ENCODE measurements at regions not wholly inside any gene's neighbourhood (a gene's known extent, or its start where the extent isn't known, plus 50 kb on each side); places are given as distances from the start of the nearest gene placed in this dataset.
"Not testable (repeated sequence)": the region's sequence is repeated elsewhere in the genome, so short reads cannot be mapped to it uniquely, and the experiment has no call there.

DNA sequence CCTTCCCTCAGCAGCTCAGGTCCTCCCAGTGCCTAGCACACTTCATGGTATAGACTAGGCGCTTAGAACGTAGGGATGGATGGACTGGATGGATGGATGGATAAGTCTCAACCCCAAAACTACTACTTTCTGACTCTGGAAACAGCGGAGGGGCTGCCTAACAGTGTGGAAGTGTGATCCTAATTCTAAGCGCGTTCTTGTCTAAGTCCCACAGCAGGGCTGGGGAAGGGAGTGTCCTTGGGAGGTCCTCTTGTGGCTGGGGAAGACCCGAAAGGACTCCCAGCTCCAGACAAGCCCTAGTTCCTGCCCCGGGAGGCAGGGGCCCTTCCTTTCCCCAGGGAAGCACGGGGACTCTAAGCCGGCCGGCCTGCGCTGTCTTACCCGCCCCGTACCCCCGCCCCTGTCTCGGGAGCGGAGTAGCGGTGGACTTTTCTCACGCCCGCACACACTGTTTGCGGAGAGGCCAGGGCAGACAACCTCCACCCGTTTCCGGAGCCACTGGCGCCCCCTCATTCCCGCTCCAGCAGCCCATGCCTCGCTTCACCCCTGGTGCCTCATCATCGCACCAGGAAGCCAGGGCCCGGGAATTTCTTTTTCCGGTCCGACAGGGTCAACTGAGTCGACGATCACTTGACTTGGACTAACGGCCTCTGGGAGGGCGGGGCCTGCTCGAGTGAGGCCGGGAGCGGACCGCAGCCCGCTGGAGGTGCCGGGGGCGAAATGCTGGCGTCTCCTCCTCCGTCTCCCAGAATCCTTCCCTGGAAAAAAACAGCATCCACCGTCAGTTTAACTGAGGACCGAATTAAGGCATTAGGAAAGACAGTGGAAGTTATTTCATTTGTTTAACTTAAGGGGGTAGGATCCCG, 133.3 kb downstream of the TBC1D2B start:
- DNase-seq = peak in 55 of 58 donors; percentile 15 to 77 (median 55)

DNA sequence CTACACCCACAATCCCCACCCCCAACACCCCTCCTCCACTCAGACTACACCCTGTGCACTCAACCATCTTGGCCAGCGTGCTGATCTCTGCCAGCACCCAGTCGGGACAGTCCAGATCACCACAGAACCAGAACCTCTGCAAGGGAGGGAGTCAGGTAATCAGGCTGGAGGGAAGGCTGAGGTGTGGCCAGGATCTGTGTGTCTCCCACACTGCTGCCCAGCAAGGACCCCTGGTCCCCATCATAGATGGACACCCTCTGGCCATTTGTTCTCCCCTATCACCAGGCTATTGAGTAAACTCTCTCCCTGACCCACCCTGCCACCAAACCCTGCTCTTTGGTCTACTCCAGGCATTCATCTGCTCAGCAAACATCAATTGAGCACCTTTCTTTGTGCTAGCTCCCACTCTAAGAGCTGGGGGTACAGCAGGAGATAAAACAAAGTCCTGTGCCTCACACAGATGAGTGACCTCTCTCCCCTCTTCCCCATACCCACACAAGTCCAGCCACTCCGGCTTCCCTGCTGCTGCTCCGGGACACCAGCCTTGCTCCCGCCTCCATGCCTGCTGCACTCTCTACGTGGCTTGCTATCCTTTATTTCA, 134.8 kb downstream of the TBC1D2B start:
- no peak for DNase-seq

DNA sequence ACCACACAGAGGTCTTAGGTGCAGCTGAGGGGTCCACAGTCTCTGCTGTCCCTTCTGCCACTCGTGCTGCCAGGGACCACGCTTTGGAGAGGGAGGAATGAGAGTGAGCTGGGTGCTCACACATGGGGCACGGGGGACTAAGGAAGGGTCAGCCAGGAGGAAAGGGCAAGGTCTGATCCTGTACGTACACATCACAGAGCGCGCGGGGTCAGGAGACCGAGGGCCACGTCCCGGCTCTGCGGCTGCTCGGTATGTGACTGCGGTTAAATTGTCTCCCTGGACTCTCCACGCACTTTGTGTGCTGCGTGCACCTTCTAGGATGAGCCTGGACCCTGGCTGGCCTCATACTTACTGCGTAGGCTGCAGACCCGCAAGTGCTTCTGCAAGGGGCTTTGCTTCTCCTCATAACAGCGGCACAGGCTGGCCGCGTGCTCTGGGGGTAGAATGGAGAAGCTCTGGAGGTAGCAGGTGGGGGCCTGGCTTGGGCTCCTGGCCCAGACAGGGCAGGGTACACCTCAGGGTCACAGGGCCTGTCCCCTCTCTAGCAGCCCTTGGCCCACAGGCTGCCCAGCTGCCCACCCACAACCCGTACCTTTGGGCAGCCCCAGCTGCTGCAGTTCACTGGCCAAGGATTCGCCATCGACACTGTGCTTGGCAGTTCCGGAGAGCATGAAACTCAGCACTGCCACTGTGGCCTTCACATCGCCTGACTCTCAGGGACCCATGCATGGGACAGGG, 136.3 kb downstream of the TBC1D2B start:
- DNase-seq = not testable (repeated sequence)

DNA sequence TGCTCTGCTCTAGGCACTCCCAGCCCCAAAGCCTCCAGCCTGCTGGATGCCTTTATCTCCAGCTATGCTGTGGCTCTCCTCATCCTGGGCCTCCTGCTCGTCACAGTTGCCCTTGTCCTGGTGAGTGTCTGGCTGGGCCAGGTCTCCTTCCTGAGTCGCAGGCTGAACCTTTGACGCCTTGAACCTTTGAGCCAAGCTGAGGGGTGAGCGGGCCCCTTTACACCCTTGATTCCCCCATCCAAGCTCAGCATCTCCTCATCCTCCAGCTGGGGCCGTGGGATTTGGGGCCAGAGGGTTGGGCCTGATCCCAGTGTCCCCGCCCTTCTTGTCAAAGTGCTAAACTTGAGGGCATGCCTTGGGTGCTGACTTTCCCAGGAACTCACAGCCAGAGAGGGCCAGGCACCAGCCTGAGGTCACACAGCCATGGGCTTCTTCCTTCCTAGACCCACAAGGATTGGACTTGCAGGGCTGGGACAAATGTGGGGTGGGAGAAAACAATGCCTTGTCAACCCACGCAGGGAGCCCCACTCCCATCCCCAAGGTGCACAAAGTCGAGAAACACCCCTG, 137.0 kb downstream of the TBC1D2B start:
- DNase-seq = no peak

DNA sequence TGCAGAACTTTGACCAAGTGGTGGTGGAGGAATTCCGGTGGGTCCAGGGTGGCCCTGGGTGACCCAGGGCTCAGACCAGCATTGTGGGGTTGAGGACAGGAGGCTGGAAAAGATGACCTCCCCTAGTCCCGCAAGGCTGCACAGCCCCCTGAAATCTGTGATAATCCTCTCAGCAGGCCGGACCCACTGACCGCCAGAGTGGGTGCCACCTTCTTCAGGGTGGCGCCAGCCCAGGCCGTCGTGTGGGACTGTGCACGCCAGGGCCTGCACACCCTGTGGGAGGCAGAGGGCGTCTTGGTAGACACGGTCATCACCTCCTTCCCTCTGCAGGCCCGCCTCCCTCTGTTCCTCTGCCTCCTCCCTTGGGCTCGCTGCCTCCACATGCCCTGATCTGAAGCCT, 137.7 kb downstream of the TBC1D2B start:
- no peak for DNase-seq

DNA sequence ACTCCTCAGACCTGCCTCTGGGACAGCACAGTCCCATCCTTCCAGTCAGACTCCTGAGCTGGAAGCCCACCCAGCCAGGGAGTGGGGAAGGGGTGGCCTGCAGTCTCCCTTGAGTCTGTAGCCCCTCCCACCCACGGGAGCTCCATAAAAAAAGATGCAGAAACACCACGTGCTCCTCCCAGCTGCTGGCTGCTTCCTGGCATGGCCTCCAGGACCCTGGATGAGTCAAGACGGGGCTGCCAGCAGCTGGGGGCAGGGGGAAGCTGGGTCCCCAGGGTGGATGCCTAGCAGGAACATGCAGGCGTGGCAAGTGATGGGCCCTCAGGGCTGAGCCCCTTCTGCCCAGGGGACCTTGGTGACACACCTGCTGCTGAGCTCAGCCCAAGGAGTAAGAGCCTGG, 138.5 kb downstream of the TBC1D2B start:
- not testable (repeated sequence) for DNase-seq

DNA sequence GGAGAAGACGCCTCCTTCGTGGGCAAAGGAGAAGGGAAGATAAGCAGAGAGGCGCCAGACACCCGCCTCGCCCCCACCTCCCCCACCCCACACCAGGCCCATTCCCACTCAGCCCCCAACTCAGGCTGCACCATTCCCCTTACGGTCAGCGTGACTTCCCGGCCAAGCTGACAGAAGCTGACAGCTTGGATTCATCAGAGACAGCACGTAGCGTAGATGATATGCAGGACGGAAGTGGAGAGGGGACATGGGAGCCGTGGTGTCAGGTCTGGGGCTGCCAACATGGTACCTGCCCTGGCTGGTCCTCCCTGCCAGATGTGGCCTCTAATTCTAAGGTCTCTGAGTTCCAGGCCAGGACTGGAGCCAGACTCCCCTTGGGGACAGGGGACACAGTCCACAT, 139.0 kb downstream of the TBC1D2B start:
- DNase-seq = not testable (repeated sequence)

DNA sequence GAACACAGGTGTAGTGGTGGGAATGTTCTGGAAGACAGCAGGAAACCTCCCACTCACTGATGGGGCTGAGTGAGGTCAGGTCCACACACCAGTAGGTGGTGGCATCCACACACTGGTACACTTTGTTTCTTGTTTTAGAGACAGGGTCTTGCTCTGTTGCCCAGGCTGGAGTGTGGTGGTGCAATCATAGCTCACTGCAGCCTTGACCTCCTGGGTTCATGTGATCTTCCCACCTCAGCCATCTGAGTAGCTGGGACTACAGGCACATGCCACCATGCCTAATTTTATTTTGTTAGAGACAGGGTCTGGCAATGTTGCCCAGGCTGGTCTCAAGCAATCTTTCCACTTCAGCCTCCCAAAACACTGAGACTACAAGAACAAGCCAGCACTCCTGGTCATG, 140.9 kb downstream of the TBC1D2B start:
- DNase-seq = not testable (repeated sequence)

DNA sequence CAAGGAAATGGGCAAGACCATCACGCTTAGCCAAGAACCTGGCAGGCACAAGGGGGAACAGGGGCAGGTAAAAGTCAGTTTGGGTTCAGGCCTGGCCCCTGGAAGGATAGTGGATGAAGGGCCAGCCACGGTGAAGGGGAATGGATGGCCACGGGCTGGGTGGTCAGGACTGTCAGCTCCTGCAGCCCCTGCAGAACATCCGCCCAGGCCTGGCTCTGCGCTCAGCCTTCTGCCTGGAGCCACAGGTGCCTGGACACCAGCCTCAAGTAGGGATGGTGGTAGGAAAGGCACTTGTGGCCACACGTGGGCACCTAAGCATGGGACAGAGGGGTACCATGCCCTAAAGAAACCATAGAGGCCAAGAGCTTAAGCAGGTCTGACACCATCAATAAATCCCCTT, 143.0 kb downstream of the TBC1D2B start:
- DNase-seq = not testable (repeated sequence)

DNA sequence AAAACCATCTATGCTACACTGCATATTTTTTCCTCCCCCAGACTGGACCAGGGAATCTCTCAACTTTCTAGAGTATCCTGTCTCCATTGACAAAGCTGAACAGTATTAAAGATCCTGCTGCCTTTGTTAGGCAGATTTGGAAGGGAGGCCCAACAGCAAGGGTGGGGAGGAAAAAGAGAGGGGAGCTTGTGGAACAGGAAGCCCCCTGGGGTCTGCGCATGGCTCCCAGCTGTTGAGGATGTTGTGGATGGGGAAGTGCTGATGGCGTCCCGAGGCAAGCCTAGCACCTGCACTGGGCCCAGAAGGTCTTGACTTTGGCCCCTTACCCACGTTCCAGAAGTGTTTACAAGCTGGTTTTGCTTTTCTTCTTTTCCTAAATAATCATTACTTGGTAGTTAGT, 146.6 kb downstream of the TBC1D2B start:
- DNase-seq = not testable (repeated sequence)

DNA sequence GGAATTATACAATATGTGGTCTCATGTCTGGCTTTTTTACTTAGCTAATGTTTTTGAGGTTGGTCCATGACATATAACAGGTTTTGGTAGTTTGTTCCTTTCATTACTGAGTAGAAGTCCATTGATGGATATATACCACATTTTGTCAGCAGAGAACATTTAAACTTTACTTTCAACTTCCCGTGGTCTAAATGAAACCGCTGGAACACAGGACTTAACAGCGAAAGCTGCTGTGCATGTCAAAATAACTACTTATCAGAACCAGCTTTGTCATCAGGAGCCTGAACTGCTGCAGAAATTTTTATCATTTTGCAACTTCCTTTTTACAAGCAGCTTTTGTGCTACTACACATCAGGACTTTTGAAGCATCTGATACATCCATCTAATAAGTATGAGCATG, 147.0 kb downstream of the TBC1D2B start:
- not testable (repeated sequence) for DNase-seq

DNA sequence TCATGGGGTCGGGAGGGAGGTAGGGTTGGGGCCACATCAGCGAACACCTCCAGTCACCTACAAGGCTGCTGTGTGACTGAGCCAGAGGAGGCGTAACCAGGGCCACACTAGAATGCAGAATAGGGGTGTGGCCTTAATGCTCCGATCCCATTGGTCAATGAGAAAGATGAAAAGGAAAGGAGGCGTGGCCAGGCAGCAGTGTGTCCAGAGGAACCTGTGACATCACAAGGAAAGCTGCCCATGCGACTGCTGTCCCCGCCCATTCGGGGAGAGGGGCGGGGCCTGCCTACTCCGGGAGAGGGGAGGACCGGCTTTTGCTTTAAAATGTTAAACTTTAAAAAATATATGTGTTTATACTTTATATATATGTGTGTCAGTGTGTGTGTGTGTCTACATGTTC, 150.7 kb downstream of the TBC1D2B start:
- not testable (repeated sequence) for DNase-seq

DNA sequence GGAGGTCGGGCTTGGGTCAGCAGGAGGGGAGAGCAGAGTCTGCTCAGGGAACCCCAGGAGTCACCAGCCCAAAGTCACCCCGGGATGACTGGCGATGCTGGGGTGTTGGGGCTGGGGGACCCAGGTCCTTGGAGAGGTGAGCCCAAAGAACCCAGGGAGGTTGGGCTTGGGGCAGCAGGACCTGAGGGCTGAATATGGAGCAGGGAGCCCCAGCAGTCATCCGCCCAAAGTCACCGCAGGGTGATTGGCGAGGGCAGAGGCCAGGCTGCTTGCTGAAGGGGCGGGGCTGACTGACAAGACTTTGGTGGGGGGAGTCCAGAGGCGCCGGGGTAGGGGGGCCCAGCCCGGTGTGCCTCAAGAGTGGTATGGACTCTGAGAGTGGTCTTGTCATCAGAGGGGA, 151.2 kb downstream of the TBC1D2B start:
- not testable (repeated sequence) for DNase-seq

DNA sequence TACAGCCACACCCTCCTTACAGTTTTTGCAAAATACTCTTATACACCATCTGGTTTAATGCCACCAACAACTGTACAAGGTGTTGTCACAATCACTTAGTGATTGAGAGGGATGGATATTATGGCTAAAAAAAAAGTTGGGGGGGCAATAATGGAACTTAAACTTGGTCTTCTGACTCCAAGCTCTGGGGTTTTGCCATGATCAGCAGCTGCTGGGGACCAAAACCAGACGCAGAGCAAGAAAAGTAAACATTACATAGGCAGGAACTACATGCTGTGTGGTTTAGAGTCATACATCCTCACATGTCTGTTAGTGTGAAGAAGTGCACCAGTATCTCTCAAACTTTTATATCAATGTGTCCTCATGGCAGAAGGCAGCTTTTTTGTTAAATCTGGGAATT, 152.4 kb downstream of the TBC1D2B start:
- DNase-seq = not testable (repeated sequence)

DNA sequence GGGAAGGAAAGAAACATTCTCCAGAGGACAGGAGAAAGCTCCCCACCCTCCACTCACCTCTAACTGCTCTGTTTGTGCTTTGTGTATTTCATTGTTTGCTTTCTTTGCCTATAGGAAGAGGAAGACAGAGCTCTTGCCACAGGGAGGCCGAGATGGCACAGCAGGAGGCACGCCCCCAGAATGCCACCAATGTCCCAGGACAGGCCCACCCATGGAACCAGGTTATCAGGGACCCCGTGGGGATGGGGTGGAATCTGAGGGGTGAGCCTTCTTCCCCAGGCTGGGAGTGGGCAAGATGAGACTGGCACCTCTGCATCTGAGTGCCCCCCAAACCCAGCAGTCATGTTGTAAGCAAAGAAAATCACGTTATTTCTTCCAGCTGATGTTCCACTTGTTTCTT, 155.8 kb downstream of the TBC1D2B start:
- no peak for DNase-seq

DNA sequence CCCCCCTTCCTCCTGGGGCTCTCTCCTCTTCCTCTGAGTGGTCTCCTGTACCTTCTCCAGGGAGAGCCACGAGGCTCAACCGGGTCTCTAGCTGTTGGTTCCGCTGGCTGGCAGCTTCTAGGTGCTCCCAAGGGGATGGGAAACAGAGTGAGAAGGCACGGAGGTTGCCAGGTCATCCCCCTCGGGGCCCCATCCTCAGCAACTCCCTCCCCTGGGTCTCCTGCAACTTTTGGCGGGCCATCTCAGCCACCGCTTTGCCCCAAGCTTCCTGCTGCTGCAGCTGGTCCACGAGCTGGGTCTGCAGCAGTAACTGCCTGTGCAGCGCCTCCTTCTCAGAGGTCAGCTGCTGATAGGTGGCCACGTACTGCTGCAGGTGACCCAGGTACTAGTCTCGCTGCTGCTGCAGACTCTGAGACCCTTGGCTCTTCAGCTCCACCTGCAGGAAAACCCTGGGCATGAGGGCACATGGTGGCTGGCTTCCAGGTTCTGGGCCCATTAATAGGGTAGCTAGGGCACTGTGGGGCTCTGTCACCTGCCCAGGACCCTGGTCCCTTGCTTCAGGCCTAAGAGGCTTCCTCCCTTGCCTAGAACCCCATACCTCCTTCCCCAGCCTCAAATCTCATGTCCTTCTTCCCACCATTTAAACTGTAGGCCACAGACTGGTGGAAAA, 160.4 kb downstream of the TBC1D2B start:
- not testable (repeated sequence) for DNase-seq

DNA sequence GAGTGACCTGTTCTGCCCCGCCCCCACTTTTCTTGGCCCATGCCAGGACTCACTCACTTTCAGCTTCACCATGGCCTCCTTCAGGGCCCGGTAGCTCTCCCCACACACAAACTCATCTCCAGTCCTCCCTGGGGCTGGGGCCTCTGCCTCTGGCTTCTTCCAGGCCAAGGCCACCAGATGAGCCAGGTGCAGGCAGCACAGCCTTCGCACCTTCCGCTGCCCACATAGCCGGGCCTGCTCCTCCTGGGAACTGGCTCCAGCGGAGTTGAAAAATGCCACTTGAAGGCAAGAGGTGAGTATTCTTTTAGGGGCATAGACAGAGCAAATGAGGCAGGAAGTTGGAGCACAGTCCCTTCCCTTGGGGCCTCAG, 161.6 kb downstream of the TBC1D2B start:
- DNase-seq = not testable (repeated sequence)

DNA sequence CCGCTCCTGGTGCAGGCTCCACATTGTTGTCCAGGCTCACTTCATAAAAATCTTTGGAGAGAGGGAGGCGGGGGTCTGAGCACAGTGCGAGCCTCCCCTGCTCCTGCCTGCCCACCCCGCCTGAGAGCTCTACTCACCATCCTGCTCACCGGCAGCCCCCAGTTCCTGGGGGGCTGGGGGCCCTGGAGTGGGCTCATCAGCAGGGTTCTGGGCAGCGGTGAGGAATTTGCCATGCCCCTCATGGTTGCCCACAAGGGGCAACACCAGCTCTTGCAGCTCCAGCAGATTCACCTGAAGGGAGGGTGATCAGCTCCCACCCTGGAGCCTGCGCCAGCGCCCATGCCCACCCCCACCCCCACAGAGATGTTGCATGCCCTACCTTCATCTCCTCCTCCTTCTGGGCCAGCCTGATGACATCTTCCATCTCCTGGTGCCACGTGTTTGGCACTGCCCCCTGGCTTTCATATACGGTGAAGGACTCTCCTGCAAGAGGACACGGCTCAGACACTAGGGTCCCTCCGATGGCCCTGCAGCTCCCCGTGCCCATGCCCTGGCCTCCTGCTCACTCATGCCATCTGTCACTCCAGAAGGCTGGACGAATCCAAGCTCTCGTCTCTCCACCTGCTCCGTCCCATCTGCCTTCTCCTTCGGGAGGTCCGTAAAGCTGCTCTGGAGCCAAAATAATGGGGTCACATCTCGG, 162.1 kb downstream of the TBC1D2B start:
- DNase-seq = no peak

DNA sequence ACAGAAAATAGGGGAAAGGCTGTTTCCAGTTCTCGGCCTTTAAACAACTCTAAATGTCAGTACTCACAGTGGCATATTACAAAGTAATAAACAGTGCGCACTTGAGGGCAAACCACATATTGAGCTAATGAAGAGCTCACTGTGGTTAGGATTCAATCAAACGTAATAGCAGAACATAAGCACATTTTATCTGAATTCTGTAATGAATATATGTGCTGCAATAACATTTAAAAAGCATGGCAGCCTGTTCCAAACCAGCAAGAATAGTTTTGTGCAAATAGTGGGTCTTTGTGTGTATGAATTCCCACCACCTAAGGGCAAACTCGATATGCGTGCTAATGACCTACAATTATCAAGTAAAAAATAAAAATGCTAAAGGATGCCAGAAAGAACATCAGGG, 163.0 kb downstream of the TBC1D2B start:
- not testable (repeated sequence) for DNase-seq

Measured in anterior cingulate cortex (tissue), 58 donors.